KMS-11 (cell line): ENCODE measurements at regions not wholly inside any gene's neighbourhood (a gene's known extent, or its start where the extent isn't known, plus 50 kb on each side); places are given as distances from the start of the nearest gene placed in this dataset.

ENCODE experiments used
- H2AFZ ChIP-seq: fragments of 200-600 bp; sonication (generic); 2 replicates; pipeline ENCODE4 v1.6.1; 2016; ENCODE audit warnings: antibody characterized with exemption, mixed run types, low read depth
- H3K27ac ChIP-seq: fragments of 200-600 bp; sonication (generic); 2 replicates; pipeline ENCODE4 v1.6.1; 2016; ENCODE audit warnings: mild to moderate bottlenecking, mixed run types
- H3K27me3 ChIP-seq: fragments of 200-600 bp; sonication (generic); 2 replicates; pipeline ENCODE4 v1.6.1; 2017; ENCODE audit warnings: mild to moderate bottlenecking, low read depth, mixed run types, moderate library complexity; ENCODE audit not compliant: insufficient read depth
- H3K36me3 ChIP-seq: fragments of 200-600 bp; sonication (generic); 2 replicates; pipeline ENCODE4 v1.6.1; 2017; ENCODE audit warnings: mild to moderate bottlenecking, mixed run types; ENCODE audit not compliant: insufficient read depth
- H3K4me1 ChIP-seq: fragments of 200-600 bp; sonication (generic); 2 replicates; pipeline ENCODE4 v1.6.1; 2016; ENCODE audit warnings: mild to moderate bottlenecking, low read depth, mixed run types; ENCODE audit not compliant: poor library complexity, severe bottlenecking
- H3K4me2 ChIP-seq: fragments of 200-600 bp; sonication (generic); 2 replicates; pipeline ENCODE4 v1.7.0; 2016; ENCODE audit warnings: mild to moderate bottlenecking, mixed run types
- H3K4me3 ChIP-seq: fragments of 200-600 bp; sonication (generic); IDR thresholded peaks from 2 replicates; pipeline ENCODE4 v1.6.1; 2017; ENCODE audit warnings: low read depth, low read length, mixed read lengths; ENCODE audit not compliant: insufficient read depth
- H3K79me2 ChIP-seq: fragments of 200-600 bp; sonication (generic); 2 replicates; pipeline ENCODE4 v1.6.1; 2016; ENCODE audit warnings: low read depth, mixed run types; ENCODE audit not compliant: insufficient read depth
- H3K9ac ChIP-seq: fragments of 200-600 bp; sonication (generic); 2 replicates; pipeline ENCODE4 v1.6.1; 2016; ENCODE audit warnings: mild to moderate bottlenecking, mixed run types
- H4K20me1 ChIP-seq: fragments of 200-600 bp; sonication (generic); 2 replicates; pipeline ENCODE4 v1.6.1; 2016; ENCODE audit warnings: mild to moderate bottlenecking, mixed run types; ENCODE audit not compliant: insufficient read depth
- TF ChIP-seq, protein P1 (sequence below): fragments of 200-600 bp; sonication (generic); conservative IDR thresholded peaks from 2 replicates; pipeline ENCODE4 v1.6.1; 2017; ENCODE audit warnings: low read depth, mild to moderate bottlenecking, antibody characterized with exemption, low read length, moderate library complexity, mixed read lengths

DNA sequence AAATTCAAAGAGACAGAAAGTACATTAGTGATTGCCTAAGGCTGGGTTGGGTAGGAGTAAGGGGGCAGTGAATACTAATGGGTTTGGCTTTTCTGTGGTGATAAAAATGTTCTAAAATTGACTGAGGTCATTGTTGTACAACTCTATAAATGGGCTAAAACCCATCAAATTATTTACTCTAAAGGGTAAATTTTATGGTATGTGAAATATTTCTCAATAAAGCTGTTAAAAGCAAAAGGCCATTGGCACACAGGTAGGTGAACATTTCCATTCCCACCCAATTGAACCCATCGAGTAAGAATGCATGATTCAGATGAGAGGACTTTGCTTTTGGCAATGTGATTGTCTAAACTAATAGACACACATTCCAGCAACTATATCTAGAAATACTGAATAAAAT, 579.4 kb downstream of the GATA3 start:
- no peak overlapping the region for H2AFZ ChIP-seq

DNA sequence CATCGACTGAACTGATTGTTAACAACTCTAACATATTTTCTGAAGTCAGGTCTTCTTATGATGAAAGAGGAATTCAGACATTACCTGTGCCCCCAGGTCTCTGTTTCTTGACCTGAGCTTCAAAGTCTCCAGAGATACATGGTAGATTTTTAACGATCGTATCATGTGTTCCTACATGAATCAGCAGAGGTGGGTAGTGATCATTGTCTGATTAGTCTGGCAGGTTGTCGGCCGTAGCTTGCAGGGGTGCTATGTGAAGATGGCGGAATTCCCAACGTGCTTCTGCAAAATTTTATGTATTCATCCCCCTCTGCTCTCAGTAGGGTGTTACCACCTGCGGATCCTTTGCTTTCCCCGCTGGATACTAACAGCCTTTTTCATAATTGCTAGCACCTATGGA, 581.9 kb downstream of the GATA3 start:
- TF ChIP-seq, protein P1, sequence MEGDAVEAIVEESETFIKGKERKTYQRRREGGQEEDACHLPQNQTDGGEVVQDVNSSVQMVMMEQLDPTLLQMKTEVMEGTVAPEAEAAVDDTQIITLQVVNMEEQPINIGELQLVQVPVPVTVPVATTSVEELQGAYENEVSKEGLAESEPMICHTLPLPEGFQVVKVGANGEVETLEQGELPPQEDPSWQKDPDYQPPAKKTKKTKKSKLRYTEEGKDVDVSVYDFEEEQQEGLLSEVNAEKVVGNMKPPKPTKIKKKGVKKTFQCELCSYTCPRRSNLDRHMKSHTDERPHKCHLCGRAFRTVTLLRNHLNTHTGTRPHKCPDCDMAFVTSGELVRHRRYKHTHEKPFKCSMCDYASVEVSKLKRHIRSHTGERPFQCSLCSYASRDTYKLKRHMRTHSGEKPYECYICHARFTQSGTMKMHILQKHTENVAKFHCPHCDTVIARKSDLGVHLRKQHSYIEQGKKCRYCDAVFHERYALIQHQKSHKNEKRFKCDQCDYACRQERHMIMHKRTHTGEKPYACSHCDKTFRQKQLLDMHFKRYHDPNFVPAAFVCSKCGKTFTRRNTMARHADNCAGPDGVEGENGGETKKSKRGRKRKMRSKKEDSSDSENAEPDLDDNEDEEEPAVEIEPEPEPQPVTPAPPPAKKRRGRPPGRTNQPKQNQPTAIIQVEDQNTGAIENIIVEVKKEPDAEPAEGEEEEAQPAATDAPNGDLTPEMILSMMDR = no peak
- Histone ChIP-seq H3K9ac (no peak overlapping the region), H3K36me3 (no peaks in the 10 kb centered on the region), H4K20me1 (no peaks in the 10 kb centered on the region), H3K4me3 (no peak overlapping the region), H3K79me2 (no peaks in the 10 kb centered on the region), H2AFZ (no peak overlapping the region), H3K4me2 (no peak overlapping the region), H3K4me1 (no peaks in the 10 kb centered on the region), H3K27me3 (no peaks in the 10 kb centered on the region), H3K27ac (no peak overlapping the region)

More for the DNA sequence above, 579.4 kb downstream of the GATA3 start:
- H3K27me3 ChIP-seq = no peaks in the 10 kb centered on the region
- no peaks in the 10 kb centered on the region for H3K79me2 ChIP-seq
- H3K4me2 ChIP-seq = no peak overlapping the region
- H3K9ac ChIP-seq = no peak overlapping the region
- TF ChIP-seq, protein P1 = no peak
- no peaks in the 10 kb centered on the region for H3K4me1 ChIP-seq
- H4K20me1 ChIP-seq = no peaks in the 10 kb centered on the region
- H3K27ac ChIP-seq = no peak overlapping the region
- no peak overlapping the region for H3K4me3 ChIP-seq
- H3K36me3 ChIP-seq = no peaks in the 10 kb centered on the region

DNA sequence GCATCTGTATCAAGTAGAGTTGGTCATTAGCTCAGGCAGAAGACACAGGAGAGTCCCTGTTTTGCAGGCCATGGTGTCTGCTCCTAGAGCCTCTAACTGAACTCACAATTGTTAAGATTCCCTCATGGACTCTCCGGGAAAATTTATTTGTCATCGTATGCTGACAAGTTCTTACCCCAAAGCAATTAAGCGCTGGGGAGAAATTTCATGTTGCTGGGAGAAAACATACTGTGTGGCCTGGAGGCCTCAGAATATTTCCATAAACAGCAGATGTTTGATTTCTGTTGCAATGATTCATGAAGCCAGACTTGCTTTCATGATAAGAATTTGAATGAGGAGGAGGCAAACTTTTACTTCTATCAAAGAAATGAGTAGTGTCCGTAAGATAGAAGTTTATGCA, 583.2 kb downstream of the GATA3 start:
- Histone ChIP-seq H4K20me1 (no peaks in the 10 kb centered on the region), H3K4me1 (no peaks in the 10 kb centered on the region), H2AFZ (no peak overlapping the region), H3K27ac (no peak overlapping the region), H3K4me3 (no peak overlapping the region), H3K4me2 (no peak overlapping the region), H3K36me3 (no peaks in the 10 kb centered on the region), H3K9ac (no peak overlapping the region), H3K27me3 (no peaks in the 10 kb centered on the region), H3K79me2 (no peaks in the 10 kb centered on the region)
- TF ChIP-seq, protein P1 = no peak

DNA sequence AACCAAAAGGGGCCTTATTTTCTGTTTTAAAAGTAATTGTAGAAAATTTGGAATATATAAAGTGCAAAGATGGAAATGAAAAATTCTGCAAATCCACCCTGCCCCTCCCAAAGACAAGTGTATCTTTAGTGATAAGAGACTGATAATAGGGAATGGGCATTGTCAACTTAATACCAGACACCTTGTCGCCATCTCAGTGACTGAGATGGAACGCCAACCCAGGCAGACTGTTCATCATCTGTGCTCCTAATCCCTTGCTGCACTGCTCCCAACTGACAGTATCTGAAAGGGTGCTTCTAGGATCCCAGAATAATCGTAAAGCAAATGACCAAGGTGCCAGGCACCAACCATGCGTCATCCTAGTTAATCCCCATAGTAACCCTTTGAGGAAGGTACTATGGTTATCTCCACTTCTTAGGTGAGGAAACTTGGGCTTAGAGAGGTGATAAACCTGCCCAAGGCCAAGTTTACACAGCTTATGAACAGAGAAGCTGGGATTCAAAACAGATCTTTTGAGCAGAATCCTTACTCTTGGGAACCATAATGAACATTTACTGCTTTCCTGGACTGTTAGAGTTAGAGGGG, 583.7 kb downstream of the GATA3 start:
- Histone ChIP-seq H4K20me1 (no peaks in the 10 kb centered on the region), H2AFZ (no peak overlapping the region), H3K27ac (no peak overlapping the region), H3K4me3 (no peak overlapping the region), H3K4me1 (no peaks in the 10 kb centered on the region), H3K4me2 (no peak overlapping the region), H3K9ac (no peak overlapping the region), H3K36me3 (no peaks in the 10 kb centered on the region), H3K27me3 (no peaks in the 10 kb centered on the region), H3K79me2 (no peaks in the 10 kb centered on the region)
- TF ChIP-seq, protein P1 = no peak
